A549 (cell line): ENCODE measurements at regions not wholly inside any gene's neighbourhood (a gene's known extent, or its start where the extent isn't known, plus 50 kb on each side); places are given as distances from the start of the nearest gene placed in this dataset.
A peak's percentile ranks its signal among the peaks of the same experiment; 100 is the strongest.
"Not testable (repeated sequence)": the region's sequence is repeated elsewhere in the genome, so short reads cannot be mapped to it uniquely, and the experiment has no call there.

ENCODE experiments used
- ATAC-seq, 2 experiments: fragments of 200-7000 bp in 1 of 2; fragments of >200 bp in 1 of 2; cut with Nextera tagmentation in 1 of 2; cut with Tn5 transposase in 1 of 2; 3 replicates each; pipeline versions ENCODE4 v1.8.0 to v1.9.1; 2018 to 2020; ENCODE audit warnings: mild to moderate bottlenecking in 1 of 2, moderate library complexity in 1 of 2
- CTCF ChIA-PET: fragments of 300-600 bp; sonication (Branson Sonifier 250); formaldehyde crosslinking; extraction: SDS; loops from one replicate; lab custom pipeline; 2021; ENCODE audit warnings: antibody characterized with exemption, inconsistent platforms; lab: Yijun Ruan, JAX
- POLR2A ChIA-PET: fragments of 350-600 bp; formaldehyde crosslinking; extraction: SDS; loops from one replicate; lab custom pipeline; 2021; ENCODE audit warnings: antibody characterized with exemption, inconsistent platforms; lab: Yijun Ruan, JAX
- DNase-seq, 2 experiments: peaks; one replicate each; pipeline versions ENCODE4 v3.0.0 to v3.0.0-alpha.2; 2011 to 2016; ENCODE audit warnings: low read depth in 1 of 2, low spot score in 1 of 2
- FAIRE-seq: peaks from 2 replicates; lab custom pipeline; 2011; peaks lifted over from hg19 to GRCh38; lab: Jason Lieb, UNC
- H3K27ac ChIP-seq, 2 experiments: fragments of >200 bp; sonication (Bioruptor Twin); formaldehyde crosslinking; 3 replicates each; pipeline ENCODE4 v1.5.1; 2016 to 2017
- H3K4me1 ChIP-seq: fragments of >200 bp; sonication (Bioruptor Twin); formaldehyde crosslinking; 3 replicates; pipeline ENCODE4 v1.6.1; 2016
- H3K4me2 ChIP-seq: fragments of >200 bp; sonication (Bioruptor Twin); formaldehyde crosslinking; 3 replicates; pipeline ENCODE4 v1.6.1; 2016
- H3K4me3 ChIP-seq: fragments of >200 bp; sonication (Bioruptor Twin); formaldehyde crosslinking; 3 replicates; pipeline ENCODE4 v1.5.1; 2016
- H3K9me3 ChIP-seq: fragments of >200 bp; sonication (Bioruptor Twin); formaldehyde crosslinking; 3 replicates; pipeline ENCODE4 v1.6.1; 2016
- ATOH8 ChIP-seq: fragments of 250-450 bp; sonication (Bioruptor Pico); IDR thresholded peaks from 2 replicates; pipeline ENCODE4 v1.5.0; 2020; ENCODE audit warnings: low read depth, mild to moderate bottlenecking, moderate library complexity
- BCL3 ChIP-seq: fragments of >200 bp; sonication (Bioruptor Twin); formaldehyde crosslinking; IDR thresholded peaks from 3 replicates; pipeline ENCODE4 v1.6.1; 2016
- BHLHE40 ChIP-seq: IDR thresholded peaks from 2 replicates; pipeline ENCODE4 v1.6.1; 2012; ENCODE audit warnings: low read depth, low read length, inconsistent platforms
- CBX8 ChIP-seq: fragments of 200-600 bp; sonication (generic); IDR thresholded peaks from 2 replicates; pipeline ENCODE4 v1.6.1; 2016
- CEBPB ChIP-seq, 2 experiments: fragments of >200 bp in 1 of 2; sonication (Bioruptor Twin) in 1 of 2; formaldehyde crosslinking in 1 of 2; IDR thresholded peaks; 2 replicates each; pipeline ENCODE4 v1.6.1; 2012 to 2016
- CTCF ChIP-seq: fragments of >200 bp; sonication (Bioruptor Twin); formaldehyde crosslinking; IDR thresholded peaks from 3 replicates; pipeline ENCODE4 v1.5.1; 2016
- E2F6 ChIP-seq: IDR thresholded peaks from 2 replicates; pipeline ENCODE4 v1.6.1; 2012; ENCODE audit warnings: low read depth, borderline replicate concordance
- EHF ChIP-seq: fragments of 250-450 bp; sonication (Bioruptor Pico); IDR thresholded peaks from 2 replicates; pipeline ENCODE4 v1.5.0; 2020; ENCODE audit warnings: mild to moderate bottlenecking
- FOSL2 ChIP-seq, 2 experiments: fragments of 450-650 bp in 1 of 2; fragments of >200 bp in 1 of 2; sonication (Bioruptor Twin) in 1 of 2; formaldehyde crosslinking; IDR thresholded peaks; 2 replicates each; pipeline versions ENCODE4 v1.5.0 to v1.6.1; 2016 to 2020; ENCODE audit warnings: mild to moderate bottlenecking in 1 of 2, moderate library complexity in 1 of 2
- FOXS1 ChIP-seq: fragments of 250-450 bp; sonication (Bioruptor Pico); IDR thresholded peaks from 2 replicates; pipeline ENCODE4 v1.5.0; 2020; ENCODE audit warnings: mild to moderate bottlenecking, moderate library complexity
- HMGXB4 ChIP-seq: fragments of 250-450 bp; sonication (Bioruptor Pico); IDR thresholded peaks from 2 replicates; pipeline ENCODE4 v1.5.0; 2021; ENCODE audit warnings: mild to moderate bottlenecking, moderate library complexity, borderline replicate concordance
- HOXB13 ChIP-seq: fragments of 250-450 bp; sonication (Bioruptor Pico); IDR thresholded peaks from 2 replicates; pipeline ENCODE4 v1.5.0; 2020; ENCODE audit warnings: low read depth, mild to moderate bottlenecking, moderate library complexity
- HOXB5 ChIP-seq: fragments of 250-450 bp; sonication (Bioruptor Pico); IDR thresholded peaks from 2 replicates; pipeline ENCODE4 v1.5.0; 2020; ENCODE audit warnings: mild to moderate bottlenecking, moderate library complexity
- KDM1A ChIP-seq: fragments of 200-600 bp; sonication (generic); IDR thresholded peaks from 2 replicates; pipeline ENCODE4 v1.6.1; 2016; ENCODE audit warnings: low read depth, mild to moderate bottlenecking
- KDM5A ChIP-seq: fragments of 200-600 bp; sonication (generic); IDR thresholded peaks from 2 replicates; pipeline ENCODE4 v1.6.1; 2016; ENCODE audit warnings: antibody characterized with exemption, mild to moderate bottlenecking
- MYC ChIP-seq: IDR thresholded peaks from 2 replicates; pipeline ENCODE4 v1.6.1; 2012; ENCODE audit warnings: mild to moderate bottlenecking, inconsistent platforms, low read length, improper control_type of control experiment, borderline replicate concordance
- NFE2L2 ChIP-seq: fragments of 150-350 bp; conservative IDR thresholded peaks from 2 replicates; pipeline ENCODE4 v1.6.1; 2014; ENCODE audit warnings: low read length
- NR3C1 ChIP-seq: fragments of >200 bp; sonication (Bioruptor Twin); formaldehyde crosslinking; IDR thresholded peaks from 3 replicates; pipeline ENCODE4 v1.6.1; 2017
- PHF8 ChIP-seq: fragments of 200-600 bp; sonication (generic); IDR thresholded peaks from 2 replicates; pipeline ENCODE4 v1.6.1; 2016; ENCODE audit warnings: low read depth, mild to moderate bottlenecking, antibody characterized with exemption, moderate library complexity, borderline replicate concordance
- POLR2A ChIP-seq: IDR thresholded peaks from 2 replicates; pipeline ENCODE4 v1.6.1; 2012; ENCODE audit warnings: mild to moderate bottlenecking, low read length
- RAD21 ChIP-seq, 2 experiments: fragments of >200 bp in 1 of 2; sonication (Bioruptor Twin) in 1 of 2; formaldehyde crosslinking in 1 of 2; IDR thresholded peaks in 1 of 2; conservative IDR thresholded peaks in 1 of 2; 2 replicates in 1 of 2; 3 replicates in 1 of 2; pipeline ENCODE4 v1.6.1; 2012 to 2018; ENCODE audit warnings: inconsistent platforms in 1 of 2
- RCOR1 ChIP-seq: fragments of 150-350 bp; IDR thresholded peaks from 2 replicates; pipeline ENCODE4 v1.6.1; 2014; ENCODE audit warnings: antibody characterized with exemption, low read length, low read depth
- SMC3 ChIP-seq: fragments of >200 bp; sonication (Bioruptor Twin); formaldehyde crosslinking; IDR thresholded peaks from 3 replicates; pipeline ENCODE4 v1.6.1; 2018; ENCODE audit warnings: inconsistent platforms
- ZC3H11A ChIP-seq: fragments of 450-650 bp; IDR thresholded peaks from 2 replicates; pipeline ENCODE4 v1.6.1; 2014; ENCODE audit warnings: antibody characterized with exemption, mild to moderate bottlenecking
- ZSCAN20 ChIP-seq: fragments of 250-450 bp; sonication (Bioruptor Pico); IDR thresholded peaks from 2 replicates; pipeline ENCODE4 v1.8.0; 2022; ENCODE audit warnings: mild to moderate bottlenecking, moderate library complexity
- WGBS: methylation state at CpG from one replicate; pipeline ENCODE4 v1.1.6; 2017; ENCODE audit errors: missing lambda C conversion rate; 5-methylcytosine and 5-hydroxymethylcytosine counted together

GRCh38 chr6:144692050-144692449, 406.9 kb downstream of the UTRN start:
- H3K27ac ChIP-seq, H3K4me3 ChIP-seq, DNase-seq, H3K9me3 ChIP-seq, FAIRE-seq, POLR2A ChIA-PET, ATAC-seq, CTCF ChIA-PET, H3K4me2 ChIP-seq, H3K4me1 ChIP-seq: not testable (repeated sequence)
- TF ChIP-seq KDM1A = 0 out of 2 replicates have a peak, but pooled peaks have one; percentile 17
- 94% methylated on average over 1 of the region's 1 CpG for WGBS

- Histone ChIP-seq H3K9me3 (no peaks in the 10 kb centered on the region), H3K4me3 (no peak overlapping the region), H3K27ac (no peak overlapping the region), H3K4me2 (peak overlapping the region; percentile 61; the same call in 2 of the 3 replicates), H3K4me1 (peaks cover 8% of the 10 kb centered on the region)
- ATAC-seq (no peak), DNase-seq (no peak), FAIRE-seq (no peak)
- POLR2A ChIA-PET = no interaction called here
- CTCF ChIA-PET = no interaction called here
- TF ChIP-seq HOXB5 (CRISPR knock-in tag) (no peak), RCOR1 (no peak), CEBPB (IDR thresholded peaks at IDR 0.05) (no peak), KDM5A (no peak), RAD21 (conservative IDR thresholded peaks at IDR 0.05 in 1 of 2, IDR thresholded peaks at IDR 0.05 in 1 of 2) (no peak), POLR2A (no peak), NFE2L2 (no peak), HMGXB4 (CRISPR knock-in tag) (no peak)
- 87% methylated on average over 3 of the region's 3 CpGs for WGBS
Measured at GRCh38 chr6:144695858-144696533, 410.9 kb downstream of the UTRN start.

- FAIRE-seq (no peak), ATAC-seq (no peak), DNase-seq (no peak)
- no peak overlapping the region for H3K27ac ChIP-seq
- ChIA-PET POLR2A (no interaction called here), CTCF (no interaction called here)
- WGBS = 78% methylated on average over 2 of the region's 2 CpGs
- TF ChIP-seq EHF (CRISPR knock-in tag) (no peak), CTCF (no peak), PHF8 (no peak), ZC3H11A (no peak), MYC (no peak), BHLHE40 (no peak), HOXB13 (no peak), SMC3 (no peak), ATOH8 (CRISPR knock-in tag) (no peak), ZSCAN20 (CRISPR knock-in tag) (no peak), FOSL2 (IDR thresholded peaks at IDR 0.05) (no peak), FOSL2 (CRISPR knock-in tag; IDR thresholded peaks at IDR 0.05) (no peak), HOXB5 (CRISPR knock-in tag) (no peak), POLR2A (no peak), FOXS1 (CRISPR knock-in tag) (no peak), BCL3 (no peak), NR3C1 (no peak), E2F6 (no peak), CEBPB (IDR thresholded peaks at IDR 0.05) (no peak), CBX8 (no peak)
- H3K9me3 ChIP-seq = no peaks in the 10 kb centered on the region
- H3K4me2 ChIP-seq = peak overlapping the region; percentile 61
- peaks cover 8% of the 10 kb centered on the region for H3K4me1 ChIP-seq
- H3K4me3 ChIP-seq = no peak overlapping the region
Measured at GRCh38 chr6:144696610-144697368, 411.7 kb downstream of the UTRN start.
